ENCODE measurements at regions not wholly inside any gene's neighbourhood (a gene's known extent, or its start where the extent isn't known, plus 50 kb on each side); places are given as distances from the start of the nearest gene placed in this dataset.

DNA sequence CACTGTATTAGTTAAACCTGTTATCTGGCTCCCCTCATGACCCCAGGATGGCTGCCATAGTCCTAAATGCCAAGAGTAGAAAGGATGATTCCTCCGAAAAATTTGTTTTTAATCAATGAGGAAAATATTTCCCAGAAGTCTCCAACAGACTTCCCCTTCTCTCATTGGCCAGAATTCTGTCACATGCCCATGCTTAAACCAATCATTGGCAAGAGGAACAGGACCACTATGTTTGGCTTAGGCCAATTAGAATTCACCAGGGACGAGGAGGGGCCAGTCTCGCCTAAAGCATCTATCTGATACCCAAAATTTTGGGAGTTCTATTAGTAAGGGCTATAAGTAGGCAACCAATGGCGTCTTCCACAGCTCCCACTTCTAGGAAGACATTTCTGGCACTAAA, 71.2 kb upstream of the IL6 start:
- no peak for DNase-seq

DNA sequence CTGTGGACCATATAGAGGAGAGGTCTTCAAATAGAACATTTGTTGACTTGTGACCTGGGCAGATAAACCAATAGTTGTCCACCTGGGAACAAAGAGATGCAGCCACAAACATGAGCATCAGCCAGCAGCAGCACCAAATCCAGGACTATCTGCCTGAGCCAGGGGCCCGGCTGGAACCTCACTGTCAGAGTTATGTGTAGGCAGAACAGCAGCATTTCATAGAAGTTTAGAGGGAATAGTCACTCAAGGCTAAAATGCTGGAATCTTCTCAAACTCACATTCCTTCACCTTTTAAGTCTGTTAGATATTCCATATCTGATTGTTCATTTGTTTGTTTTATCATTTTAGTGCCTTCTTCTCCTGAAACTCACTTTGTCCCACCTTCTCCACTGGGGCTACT, 72.2 kb upstream of the IL6 start:
- DNase-seq, result no peak

DNA sequence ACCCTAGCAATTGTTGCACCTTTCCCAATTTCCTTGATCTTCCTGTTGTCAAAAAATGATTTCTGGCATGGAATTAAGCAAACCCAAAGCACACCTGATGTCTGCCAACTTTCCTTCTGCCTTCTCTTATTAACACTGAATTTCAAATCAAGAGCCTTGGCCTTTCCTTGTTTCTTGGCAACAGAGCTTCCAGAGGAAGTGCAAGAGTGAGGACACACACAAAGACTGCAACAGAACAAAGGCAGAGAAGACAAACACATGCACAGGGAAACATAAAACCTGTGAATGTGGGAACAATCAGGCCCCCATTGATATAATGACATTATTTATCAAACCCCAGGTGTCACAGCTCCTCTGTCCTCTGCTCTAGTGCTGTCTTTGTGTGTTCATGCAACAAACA, 73.0 kb upstream of the IL6 start:
- DNase-seq, result no peak

DNA sequence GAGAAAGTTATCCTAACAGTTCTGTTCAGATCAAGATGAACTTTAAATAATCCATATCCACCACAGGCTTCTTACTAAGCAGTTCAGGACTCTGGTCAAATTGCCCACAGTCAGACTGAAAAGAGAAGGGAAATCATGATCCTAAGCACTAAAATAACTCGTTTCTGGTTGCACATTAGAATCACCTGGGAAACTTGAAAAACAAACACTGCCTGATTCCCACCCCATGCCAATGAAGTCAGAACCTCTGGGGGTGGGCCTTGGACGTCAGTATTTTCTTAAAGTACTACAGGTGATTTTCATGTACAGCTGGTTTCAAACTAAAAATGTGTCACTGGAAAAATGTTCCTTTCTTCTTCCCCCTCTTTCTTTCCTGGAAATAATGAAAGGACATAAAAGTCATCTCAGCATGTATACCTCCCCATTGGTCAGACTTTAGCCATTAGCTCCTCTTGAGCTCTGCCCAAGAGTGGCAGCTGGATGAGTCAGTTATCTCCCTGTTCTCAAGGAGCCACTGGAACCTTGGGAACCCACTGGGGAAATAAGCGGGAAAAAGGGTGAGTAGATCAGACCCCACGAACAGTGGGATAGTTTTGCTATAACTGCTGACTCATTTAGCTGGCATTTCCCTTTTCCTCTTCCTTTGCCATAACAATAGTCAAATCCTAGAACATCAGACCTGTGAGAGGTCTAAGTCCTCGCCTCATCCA, 75.3 kb upstream of the IL6 start:
- peak; percentile 13 to 71 for DNase-seq

DNA sequence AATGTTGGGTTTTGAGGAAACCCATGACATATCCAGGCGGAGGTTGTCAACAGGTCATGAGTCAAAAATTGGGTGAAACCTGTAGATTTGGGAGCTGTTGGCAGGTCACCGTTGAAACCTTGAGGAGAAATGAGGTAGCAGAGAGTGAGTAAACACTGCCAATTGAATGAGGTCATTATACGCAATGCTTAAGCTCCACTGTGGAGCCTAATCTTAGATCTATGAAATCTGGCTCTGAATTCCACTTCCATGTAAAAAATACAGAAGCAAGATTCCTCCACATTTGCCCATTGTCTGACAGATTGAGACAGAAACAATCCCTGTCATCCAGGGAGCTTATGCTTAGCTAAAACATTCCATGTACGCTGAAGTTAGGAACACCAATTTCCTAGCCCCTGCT, 76.0 kb upstream of the IL6 start:
- no peak for DNase-seq

DNA sequence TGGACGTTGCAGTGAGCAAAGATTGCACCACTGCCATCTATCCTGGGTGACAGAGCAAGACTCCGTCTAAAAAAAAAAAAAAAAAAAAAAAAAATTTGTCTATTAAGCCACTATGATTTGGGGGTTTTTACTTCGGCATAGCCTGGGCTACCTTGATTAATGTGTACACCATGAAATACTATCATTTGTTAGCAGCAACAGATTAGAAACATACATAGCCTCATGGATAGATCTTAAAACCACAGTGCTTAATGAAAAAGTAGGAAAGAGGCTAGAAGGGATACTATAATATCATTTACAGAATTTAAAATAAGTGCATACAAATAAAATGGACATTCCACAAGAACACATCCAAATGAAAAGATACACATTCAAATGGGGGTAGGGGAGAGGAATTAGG, 77.3 kb upstream of the IL6 start:
- DNase-seq, result no peak

DNA sequence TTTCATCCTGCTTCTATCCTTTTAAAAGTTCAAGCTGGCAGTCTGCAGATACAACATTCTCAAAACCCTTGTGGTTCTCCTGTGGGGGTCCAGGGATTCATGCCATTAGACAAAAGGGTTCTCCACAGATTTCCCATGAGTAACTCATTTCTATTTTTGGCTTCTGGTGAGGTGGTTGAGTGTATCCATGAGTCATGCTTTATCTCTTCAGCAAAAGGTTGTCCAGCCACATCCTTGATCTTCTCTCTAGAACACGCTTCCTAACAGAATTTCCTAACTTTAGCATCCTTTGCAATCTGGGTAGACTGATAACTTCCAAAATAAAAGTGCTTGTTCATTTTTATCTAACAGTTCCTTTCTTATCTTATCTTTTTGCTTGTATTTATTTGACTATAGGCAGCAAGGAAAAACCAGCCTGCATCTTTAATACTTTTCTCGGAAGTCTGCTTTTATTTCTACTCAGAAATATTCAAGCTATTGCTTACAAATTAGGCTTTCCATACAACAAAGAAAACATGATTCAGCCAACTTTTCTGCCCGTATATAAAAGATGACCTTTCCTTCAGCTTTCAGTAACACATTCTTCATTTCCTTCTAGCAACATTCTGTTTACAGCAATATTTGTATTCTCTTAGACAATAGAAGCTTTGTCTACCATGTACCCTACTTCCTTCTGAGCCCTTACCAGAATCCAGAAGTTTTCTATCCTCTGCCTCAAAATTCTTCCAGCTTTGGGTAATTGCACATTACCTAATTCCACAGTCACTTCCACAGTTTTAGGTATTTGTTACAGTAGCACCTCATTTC, 79.3 kb upstream of the IL6 start:
- DNase-seq, result peak in 1 of 2 experiments; percentile 17

DNA sequence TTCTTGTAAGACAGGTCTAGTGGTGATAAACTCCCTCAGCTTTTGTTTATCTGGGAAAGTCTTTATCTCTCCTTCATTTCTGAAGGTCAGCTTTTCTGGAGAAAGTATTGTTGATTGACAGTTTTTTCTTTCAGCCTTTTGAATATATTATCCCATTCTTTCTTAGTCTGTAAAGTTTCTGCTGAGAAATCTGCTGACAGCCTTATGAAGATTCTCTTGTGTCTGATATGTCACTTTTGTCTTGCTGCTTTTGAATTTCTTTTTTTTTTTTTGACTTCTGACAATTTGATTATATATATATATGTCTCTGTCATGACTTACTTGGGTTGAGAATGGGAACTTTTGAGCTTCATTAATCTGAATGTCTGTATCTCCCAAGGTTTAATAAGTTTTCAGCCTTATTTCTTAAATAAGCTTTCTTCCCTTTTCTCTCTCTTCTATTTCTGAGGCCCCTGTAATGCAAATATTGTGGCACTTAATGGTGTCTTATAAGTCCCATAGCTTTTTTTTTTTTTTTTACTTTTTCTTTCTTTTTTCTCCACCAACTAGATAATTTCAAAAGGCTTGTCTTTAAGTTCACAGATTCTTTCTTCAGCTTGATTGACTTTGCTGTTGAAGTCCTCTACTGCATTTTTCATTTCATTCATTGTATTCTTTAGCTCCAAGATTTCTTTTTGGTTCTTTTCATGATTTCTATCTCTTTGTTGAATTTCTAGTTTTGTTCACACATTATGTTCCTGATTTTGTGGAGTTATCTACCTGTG, 81.4 kb upstream of the IL6 start:
- no peak for DNase-seq

DNA sequence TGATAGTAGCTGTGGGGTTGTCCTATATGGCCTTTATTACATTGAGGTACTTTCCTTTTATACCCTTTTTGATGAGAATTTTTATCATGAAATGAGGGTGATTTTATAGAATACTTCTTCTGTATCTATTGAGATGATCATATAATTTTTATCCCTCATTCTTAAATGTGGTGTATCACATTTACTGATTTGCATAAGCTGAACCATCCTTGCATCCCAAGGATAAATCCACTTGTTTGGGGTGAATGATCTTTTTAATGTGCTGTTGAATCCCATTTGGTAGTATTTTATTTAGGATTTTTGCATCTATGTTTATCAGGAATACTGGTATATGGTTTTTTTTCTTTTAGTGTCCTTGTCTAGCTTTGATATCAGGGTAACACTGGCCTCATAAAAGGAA, 84.5 kb upstream of the IL6 start:
- DNase-seq, result no peak

DNA sequence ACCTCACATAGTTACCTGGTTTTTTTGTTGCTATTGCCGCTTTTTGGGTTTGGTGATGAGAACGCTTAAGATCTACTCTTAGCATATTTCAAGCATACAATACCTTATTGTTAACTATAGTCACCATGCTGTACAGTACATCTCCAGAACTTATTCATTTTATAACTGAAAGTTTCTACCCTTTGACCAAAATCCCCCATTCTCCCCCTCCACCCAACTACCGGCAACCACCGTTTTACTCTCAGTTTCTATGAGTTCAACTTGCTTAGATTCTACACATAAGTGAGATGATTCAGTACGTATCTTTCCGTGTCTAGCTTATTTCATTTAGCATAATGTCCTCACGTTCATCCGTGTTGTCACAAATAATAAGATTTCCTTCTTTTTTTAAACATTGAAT, 86.7 kb upstream of the IL6 start:
- no peak for DNase-seq

DNA sequence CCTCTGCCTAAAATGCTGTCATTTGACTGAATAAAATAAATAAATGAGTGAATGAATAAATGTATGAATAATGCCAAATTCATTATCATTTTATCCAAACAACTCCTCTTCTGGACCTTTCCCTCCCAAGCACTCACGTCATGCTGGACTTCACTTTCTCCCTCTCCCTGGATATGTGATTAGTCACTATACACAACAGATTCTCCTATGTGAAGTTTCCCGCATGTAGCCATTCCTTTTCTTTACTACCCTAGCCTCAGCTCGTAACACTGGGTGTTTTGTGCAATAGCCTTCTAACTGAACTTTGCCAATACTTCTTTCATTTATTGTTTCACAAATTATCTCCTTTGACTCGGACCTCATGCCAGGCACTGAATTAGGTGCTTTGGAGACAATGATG, 87.6 kb upstream of the IL6 start:
- DNase-seq, result no peak

DNA sequence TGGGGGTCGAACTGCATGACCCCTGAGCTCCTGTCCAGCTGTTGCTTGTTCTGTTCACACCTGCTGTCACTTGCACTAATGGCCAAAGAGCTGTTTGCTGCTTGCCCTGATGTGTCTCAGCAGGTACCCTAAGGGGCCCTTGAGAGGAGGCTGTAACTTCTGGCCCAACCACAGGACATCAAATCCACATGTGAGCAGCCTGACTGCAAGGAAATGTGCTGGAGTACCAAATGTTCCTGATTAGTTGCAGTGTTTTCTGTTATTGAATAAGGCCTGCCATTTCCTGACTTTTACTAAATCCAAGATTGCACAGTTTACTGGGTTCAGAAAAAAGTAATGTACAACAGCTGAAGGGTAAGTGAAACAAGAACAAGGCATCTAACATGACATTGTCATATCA, 91.7 kb upstream of the IL6 start:
- DNase-seq, result no peak

DNA sequence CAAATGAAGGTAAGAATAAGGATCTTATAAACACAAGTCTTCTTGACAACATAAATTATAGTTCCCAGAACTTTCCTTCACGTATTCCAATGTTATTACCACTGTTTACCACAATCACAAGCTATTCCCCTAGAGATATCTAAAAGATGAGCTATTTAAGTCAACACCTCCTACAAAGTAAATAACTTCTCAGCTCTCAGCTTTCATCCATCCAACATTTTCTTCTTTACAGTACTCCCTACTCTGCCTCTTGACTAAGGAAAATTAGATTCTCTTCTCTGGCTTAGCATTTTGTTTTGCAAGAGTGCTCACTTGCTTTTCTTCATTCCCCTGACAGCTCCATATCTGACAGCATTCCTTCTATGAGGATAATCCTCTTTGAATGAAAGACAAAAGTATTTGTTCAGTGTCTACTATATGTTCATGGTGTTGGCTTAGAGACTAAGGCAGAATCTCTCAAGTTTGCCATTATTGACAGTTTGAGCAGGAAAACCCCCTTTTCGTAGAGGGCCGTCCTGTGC, 93.0 kb upstream of the IL6 start:
- no peak for DNase-seq

DNA sequence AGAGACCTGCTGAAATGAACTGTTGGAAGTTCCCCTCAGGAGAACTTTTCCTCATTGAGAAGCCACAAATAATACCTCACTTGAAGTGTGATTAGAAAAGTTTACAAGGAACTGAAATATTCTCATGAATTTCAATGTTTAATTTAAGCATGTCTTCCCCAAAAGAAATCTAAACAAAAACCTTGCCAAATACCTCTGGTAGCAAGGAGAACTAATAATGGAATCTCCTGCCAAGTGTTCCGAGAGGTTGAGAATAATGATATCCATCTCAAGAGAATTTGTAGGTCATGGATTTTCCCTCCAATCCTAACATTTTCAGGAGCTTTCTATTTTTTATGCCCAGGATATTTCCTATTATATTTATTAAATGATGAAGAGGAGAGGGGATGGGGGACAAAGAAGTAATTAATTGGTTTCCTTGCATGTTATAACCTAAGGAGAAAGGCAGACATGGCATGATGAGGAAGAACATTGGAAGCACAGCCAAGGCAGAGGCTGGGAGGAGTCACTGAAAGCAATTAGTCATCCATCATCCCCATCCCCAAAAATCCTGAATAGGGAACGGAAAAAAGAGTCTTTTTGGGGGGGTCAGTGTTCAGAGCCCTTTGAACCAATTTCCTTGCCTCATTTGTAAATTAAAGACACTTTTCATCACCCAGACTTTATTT, 93.6 kb upstream of the IL6 start:
- no peak for DNase-seq

DNA sequence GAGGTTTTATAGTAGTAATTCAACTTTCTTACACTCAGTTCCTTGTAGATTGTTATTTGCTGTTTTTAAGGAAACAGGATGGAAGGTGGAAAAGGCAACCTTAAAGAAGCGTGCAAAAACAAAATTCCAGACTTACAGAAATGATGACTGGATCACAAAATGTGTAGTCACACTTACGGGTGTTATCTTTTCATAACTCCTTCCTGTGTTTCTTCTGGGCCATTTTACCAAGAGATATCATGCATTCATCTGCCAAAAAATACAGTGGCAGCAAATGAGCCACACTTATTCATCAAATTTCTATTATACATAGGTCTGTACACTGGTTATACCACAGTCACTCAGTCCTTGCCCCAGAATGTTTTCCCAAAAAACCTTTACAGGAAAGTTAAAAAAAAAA, 94.3 kb upstream of the IL6 start:
- DNase-seq, result no peak

DNA sequence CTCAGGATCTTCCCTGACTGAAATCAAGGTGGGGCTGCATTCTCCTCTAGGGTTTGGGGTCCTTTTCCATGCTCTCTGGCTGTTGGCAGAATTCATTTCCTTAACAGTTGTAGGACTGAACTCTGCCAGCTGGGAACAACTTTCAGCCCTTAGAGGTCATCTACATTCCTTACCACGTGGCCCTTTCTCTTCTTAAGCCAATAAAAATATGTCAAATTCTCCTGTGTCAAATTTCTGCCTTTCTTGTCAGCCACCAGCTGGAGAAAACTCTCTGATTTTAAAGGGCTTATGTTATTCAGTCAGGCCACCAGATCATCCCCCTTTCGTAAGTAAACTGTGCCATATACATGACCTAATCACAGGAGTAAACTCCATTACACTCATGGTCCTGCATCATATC, 95.3 kb upstream of the IL6 start:
- no peak for DNase-seq

DNA sequence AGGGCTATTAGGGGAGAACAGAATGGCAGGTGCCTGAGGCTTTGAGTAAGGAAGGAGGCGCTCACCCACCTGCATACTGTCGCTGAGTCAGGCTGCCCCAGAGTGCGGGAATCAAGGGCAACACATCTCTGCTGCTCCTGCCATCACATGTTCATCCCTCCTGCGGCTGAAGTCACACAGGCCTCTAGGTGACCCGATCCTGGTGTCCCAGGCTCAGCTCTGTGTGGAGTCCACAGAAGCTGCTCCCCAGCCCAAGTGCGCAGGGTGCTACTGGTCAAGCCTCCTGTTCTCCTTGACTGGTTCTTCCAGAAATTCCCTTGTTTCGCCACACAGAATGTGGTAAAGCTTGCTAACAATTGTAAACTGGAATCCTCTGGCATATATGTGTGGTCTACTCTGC, 96.9 kb upstream of the IL6 start:
- DNase-seq, result no peak

DNA sequence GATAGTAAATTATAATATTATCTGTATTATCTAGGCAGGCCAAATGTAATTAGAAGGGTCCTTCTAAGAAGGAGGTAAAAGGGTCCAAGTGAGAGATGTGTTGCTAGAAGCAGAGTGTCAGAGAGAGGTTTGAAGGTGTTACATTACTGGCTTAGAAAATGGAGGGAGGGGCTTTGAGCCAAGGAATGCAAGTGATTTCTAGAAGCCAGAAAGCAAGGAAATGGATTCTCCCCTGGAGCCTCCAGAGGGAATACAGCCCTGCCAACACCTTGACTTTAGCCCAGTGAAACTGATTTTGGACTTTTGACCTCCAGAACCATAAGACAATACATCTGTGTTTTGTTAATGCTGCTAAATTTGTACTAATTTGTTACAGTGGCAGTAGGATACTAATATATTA, 97.9 kb upstream of the IL6 start:
- no peak for DNase-seq

DNA sequence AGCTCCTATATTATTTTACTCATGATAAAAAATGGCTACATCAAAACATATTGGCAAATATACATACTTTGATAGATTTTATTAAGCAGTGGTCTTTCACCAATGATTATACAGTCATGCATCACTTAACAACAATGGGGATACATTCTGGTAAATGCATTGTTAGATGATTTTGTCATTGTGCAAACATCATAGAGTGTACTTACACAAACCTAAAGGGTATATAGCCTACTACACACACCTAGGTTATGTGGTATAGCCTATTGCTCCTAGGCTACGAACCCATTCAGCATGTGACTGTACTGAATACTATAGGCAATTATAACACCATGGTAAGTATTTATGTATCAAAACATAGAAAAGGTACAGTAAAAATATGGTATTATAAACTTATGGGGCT, 98.9 kb upstream of the IL6 start:
- no peak for DNase-seq

DNA sequence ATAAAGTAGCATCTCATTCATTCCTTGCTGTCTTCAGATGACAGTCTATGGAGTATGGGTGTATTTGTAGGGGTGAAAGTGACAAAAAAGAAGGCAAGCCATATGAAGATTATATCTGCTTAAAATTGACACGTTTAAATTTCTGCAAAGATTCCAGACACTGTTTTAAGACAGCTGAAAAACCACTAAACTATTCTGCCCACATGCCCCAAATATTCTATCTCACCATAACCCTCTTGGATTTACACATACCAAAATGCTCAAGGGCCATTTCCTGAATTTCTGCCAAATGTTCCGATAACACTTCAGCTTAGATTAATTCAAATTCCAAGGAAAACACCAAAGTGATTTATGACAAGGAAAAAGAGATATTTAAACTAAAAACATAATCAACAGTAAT, 99.9 kb upstream of the IL6 start:
- DNase-seq, result no peak

DNA sequence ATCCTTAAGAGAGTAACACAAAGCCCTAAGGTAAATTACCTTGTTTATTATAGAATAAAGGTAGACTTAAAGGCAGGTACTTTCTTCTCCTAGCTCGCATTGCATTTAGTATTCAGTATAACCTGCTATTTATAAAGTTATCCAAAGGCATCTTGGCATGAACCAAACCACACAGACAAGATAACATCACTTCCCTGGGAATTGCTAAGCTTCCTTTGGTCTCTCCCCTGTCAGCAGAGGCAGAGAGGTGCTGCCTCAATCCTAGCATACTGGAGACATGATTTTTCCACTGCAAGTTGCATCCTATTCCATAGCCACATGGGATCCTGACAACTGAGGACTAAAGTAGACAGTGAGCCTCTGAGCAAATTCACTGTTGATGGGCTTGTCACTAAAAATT, 101.7 kb upstream of the IL6 start:
- no peak for DNase-seq

DNA sequence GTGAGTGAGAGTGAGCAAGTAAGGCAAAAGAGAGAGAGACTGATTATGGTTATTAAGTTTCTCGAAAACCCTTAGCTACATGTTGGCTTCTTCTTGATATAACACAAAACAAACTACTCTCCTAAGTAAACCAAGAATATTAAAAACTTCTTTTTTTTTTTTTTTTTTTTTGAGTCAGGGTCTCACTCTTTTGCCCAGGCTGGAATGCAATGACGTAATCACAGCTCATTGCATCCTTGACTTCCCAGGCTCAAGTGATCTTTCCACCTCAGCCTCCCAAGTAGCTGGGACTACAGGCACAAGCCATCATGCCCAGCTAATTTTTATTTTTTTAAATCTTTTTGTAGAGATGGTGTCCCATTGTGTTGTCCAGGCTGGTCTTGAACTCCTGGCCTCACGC, 102.2 kb upstream of the IL6 start:
- DNase-seq, result no peak

DNA sequence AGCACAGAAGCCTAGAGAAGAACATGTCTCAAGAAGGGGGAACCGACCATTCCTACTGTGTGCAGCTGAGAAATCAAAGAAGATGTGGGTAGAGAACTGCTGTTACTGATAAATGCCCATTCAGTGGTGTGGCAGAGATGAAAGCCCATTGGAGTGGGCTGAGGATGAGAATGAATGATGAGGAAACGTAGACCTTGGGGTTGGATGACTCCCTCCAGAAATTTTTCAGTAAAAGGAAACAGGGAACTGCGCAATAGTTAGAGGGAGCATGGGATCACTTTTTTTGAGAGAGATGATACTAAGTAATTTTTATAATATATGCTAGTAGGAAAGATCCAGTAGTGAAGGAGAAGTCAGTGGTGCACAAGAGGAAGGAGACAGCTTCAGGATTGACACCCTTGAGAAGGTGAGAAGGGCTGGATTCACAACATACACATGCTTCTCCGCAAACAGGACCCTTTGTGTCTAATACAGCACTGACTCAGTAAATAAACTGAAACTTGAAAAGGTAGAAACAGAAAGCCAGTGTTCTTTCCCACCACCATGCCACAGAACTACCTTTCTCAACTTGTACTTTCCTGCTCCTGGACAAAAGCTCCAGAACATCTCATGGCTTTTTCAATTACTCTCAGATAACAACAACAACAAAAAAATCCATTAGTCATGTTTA, 104.7 kb upstream of the IL6 start:
- DNase-seq, result no peak
